NCI-H510A treated with DMSO at 0.1 percent for 48 hours (cell line): ENCODE measurements at regions not wholly inside any gene's neighbourhood (a gene's known extent, or its start where the extent isn't known, plus 50 kb on each side); places are given as distances from the start of the nearest gene placed in this dataset.

Experiments
- DNase-seq: peaks from one replicate; lab custom pipeline; 2025; lab: John Stamatoyannopoulos, UW

DNA sequence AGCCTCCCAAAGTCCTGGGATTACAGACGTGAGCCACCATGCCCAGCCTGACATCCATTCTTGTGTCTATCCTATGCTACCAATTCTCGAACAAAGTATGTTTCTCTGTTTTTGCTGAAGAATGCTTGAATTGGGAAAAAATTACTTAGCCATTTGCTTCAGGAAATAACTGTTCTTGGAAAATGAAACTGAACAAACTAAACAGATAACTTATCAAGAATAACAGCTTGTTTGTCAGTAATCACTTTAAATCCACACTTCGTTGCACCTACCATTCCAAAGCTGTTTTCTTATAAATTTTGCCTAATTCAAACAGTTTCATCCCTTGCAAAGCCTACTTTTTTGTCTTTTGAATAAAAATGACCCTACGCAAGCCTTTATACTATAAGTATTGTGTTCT lies 672.9 kb downstream of the SUCLG1 start:
- no peak for DNase-seq

DNA sequence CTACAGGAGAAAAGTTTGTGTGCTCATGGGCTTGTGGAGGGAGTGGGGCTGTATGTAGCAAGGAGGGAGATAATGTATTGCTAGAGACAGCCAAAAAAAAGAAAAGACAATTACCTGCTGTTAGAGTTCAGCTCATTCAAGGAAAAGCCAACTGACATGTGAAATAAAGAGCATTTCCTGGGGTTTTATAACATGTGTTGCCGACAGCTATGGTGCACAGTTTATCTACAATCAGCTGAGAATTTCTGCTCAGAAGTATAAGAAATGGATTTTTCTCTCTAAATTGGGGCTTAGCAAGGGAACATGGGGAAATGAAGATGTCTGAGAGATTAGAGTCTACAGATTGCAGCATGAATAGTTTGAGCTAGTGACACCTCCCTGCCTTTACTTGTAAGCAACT lies 674.1 kb downstream of the SUCLG1 start:
- no peak for DNase-seq

DNA sequence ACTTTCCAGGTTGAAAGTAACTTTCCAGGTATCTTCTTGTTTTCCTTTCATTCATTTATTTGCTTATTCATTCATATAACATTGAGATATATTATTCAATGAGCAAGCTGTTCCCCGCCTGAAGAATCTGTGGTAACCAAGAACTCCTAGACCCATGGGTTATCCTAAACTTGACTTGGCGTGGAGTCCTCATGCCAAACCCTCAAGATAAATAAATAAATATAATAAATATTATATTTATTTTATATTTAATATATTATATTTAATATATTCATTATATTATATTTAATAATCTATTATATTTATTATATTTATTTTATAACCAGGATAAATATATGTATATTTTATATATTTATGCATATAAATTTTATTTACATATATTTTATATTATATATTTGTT lies 674.8 kb downstream of the SUCLG1 start:
- DNase-seq: no peak

GRCh38 chr2:83782122-83782521 lies 677.0 kb downstream of the SUCLG1 start:
- no peak for DNase-seq

DNA sequence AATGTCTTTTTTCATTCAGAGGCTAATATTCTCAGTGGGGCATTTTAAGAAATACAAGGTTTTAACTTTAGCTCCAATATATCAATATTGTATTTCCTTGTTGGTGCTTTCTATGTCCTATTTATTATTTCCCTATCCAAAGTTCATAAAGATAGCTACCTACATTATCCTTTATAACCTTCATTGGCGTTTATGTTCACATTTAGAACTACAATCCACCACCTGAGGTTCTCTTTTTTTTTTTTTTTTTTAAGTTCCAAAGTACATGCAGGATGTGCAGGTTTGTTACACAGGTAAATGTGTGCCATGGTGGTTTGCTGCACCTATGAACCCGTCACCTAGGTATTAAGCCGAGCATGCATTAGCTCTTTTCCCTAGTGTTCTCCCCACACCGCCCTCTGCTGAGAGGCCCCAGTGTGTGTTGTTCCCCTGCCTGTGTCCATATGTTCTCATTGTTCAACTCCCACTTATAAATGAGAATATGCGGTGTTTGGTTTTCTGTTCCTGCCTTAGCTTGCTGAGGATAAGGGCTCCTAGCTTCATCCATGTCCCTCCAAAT lies 694.6 kb downstream of the SUCLG1 start:
- DNase-seq: no peak

DNA sequence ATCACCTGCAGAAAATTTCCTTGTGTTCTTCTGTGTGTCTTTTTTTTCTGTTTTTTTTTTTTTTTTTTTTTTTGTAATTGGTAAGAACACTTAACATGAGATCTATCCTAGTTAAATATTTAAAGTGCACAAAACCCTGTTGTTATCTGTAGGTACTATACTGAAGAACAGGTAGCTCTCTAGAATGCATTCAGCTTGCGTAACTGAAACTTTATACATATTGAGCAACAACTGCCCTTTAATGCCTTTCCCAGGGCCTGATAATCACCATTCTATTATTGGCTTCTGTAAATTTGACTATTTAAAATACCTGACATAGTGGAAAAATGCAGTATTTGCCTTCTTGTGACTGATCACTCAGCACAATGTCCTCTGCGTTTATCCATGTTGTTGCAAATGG lies 701.8 kb downstream of the SUCLG1 start:
- no peak for DNase-seq

DNA sequence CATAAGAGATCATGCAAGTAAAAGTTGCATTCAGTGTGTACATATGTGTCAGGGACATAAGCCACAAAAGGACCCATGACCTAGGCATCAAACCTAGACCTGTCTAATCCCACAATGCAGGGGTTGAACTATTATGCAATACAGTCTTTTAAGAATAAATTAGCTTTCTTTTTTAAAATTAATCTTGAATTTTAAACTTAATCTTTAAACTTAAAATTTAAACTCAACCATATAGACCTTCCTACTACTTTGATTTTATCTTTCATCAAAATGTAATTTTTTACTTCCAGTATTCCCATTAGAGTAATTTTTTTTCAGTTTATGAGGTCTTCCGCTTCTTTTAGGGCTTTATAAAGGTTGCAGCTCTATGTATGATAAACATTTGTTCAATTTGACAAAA lies 702.9 kb downstream of the SUCLG1 start:
- no peak for DNase-seq

DNA sequence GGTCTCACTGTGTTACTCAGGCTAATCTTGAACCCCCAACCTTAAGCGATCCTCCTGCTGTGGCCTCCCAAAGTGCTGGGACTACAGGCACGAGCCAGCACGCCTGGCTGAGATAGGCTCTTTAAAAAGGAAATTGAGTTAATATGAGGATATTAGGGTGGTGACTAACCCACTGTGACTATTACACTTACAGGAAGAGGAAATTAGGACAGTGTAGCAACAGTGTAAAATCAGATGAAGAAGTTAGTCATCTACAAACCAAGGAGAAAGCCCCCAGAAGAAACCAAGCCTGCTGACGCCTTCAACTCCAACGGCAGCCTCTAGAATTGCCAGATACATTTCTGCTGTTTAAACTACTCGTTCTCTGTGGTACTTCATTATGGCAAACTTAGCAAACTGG lies 711.9 kb downstream of the SUCLG1 start:
- DNase-seq: no peak

DNA sequence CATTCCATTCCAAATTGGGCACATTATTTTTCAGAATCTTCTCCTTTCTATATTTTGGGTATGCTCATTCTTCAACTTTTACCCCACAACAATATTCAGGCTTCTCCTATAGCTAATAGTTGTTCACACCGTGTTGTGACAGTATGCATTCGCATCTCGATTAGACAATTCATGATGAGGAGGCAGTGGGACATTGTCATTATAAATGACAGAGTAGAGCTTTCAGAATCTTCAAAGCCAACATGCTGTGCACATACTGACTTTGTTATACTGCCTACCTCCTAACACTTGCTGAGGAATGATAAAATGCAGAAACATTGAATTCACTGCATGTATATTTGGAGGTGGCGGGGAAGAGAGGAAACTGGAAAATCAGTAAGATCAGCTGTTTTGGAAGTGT lies 714.2 kb downstream of the SUCLG1 start:
- DNase-seq: no peak

- DNase-seq: no peak
These were observed 716.8 kb downstream of the SUCLG1 start for GRCh38 chr2:83742117-83742782.

DNA sequence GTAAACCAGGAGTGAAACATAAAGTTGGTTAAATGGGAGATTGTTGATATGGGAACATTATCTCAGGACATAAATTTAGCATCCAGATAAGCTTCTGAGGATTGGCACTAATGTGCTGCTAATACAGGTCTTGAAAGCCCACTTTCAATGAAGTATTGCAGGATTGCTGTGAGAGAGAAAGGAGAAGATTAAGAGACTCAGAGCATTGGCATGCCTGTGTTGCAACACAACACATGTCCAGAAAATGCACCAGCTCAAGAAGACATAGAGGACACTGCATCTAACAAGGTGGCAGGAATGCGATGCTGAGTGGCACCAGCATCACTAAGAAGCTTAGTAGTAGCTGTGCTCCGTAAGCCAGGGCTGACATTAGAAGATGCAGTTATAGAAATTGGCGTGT lies 728.9 kb downstream of the SUCLG1 start:
- no peak for DNase-seq

DNA sequence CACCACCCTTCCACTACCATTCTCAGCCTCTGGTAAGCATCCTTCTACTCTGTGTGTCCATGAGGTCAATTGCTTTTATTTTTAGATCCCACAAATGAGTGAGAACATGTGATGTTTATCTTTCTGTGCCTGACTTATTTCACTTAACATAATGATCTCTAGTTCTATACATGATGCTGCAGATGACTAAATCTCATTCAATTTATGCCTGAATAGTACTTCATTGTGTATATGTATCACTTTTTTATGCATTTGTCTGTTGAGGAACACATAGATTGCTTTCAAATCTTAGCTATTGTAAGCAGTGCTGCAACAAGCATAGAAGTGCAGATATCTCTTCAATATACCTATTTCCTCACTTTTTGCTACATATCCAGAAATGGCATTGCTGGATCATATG lies 733.3 kb downstream of the SUCLG1 start:
- no peak for DNase-seq

GRCh38 chr2:83705146-83705545 lies 753.9 kb downstream of the SUCLG1 start:
- no peak for DNase-seq

DNA sequence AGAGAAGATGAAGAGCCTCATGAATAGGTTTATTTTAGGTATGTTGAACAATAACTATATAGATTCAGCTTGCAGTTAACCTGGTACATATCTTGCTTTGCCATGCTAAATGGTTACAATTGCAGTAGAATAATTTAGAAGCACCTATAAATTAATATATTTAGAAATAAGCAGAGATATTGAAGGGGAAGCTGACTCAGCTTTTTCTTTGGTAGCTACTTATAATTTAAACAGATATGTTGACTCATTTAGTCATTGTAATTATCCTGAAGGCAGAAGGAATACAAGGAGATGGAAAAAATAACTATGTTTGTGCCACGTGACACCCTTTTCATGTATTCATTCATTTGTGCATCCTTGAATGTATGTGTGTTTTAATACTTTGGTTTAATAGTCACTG lies 755.5 kb downstream of the SUCLG1 start:
- no peak for DNase-seq

GRCh38 chr2:83696838-83697237 lies 762.2 kb downstream of the SUCLG1 start:
- no peak for DNase-seq

GRCh38 chr2:83695530-83695929 lies 763.5 kb downstream of the SUCLG1 start:
- no peak for DNase-seq

GRCh38 chr2:83695037-83695436 lies 764.0 kb downstream of the SUCLG1 start:
- no peak for DNase-seq

DNA sequence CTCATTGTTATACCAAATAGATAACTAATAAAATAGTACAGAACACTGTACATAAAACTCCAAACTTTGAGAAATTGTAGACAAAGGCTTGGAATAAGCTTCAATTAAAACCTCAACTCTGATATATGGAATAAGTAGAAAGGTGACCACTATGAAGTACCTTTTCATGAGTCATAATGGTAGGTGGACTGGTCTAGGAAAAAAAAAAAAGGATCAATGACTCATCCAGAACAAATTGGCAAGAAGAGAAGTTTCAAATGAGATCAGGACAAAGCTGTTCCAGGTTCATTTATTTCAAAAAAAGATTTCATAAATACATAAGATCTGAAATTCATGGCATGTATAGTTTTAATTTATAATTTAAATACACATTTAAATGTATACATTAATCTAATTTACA lies 769.7 kb downstream of the SUCLG1 start:
- DNase-seq: no peak

DNA sequence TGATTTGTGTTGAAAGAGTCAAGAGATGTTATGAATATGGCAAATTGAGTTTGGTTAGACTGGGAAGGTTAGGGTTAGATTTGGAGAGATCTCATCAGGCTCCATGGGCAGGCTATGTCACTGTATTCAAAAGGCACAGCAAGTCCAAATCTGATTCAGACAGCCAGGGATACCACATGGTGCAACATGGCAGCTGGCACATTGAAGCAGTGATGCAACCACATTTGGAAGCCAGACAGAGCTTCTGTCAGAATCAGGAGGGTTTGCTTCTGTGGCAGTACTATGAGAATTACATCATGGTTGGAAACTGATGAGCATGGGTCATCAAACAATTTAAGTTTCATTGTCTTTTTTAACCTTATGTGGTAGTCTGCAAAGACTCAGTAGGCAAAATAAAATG lies 772.2 kb downstream of the SUCLG1 start:
- DNase-seq: no peak

GRCh38 chr2:83674050-83674449 lies 785.0 kb downstream of the SUCLG1 start:
- no peak for DNase-seq

DNA sequence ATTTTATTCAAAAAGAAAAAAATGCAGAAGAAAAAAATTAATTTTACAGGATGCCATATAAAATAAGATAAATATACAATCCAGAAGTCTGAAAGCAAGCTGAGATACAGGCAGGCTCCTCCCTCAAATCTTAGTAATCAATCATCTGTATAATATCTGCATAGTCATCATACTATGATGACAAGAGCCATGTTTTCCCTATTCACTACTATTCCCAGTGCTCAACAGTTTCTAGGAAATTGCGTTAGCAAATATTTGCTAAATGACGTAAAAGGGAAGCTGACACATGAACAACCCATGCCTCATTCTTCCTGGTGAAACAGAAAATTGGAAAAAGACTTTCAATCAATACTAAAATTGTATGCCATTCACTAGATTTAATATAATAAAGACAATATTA lies 793.2 kb downstream of the SUCLG1 start:
- no peak for DNase-seq

DNA sequence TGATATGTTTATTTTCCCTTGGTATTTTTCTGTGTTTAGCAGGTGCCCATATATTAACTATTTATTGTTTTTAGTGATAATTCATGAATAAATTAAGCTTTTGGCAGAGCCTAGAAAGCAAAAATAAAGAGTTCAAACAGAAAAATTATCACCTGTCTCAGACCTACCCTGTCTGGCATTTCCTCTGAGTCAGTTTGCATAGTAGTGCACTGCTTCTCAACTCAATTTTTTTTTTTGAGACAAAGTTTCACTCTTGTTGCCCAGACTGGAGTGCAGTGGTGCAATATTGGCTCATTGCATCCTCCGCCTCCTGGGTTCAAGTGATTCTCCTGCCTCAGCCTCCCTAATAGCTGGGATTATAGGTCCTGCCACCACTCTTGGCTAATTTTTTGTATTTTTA lies 793.9 kb downstream of the SUCLG1 start:
- DNase-seq: no peak

DNA sequence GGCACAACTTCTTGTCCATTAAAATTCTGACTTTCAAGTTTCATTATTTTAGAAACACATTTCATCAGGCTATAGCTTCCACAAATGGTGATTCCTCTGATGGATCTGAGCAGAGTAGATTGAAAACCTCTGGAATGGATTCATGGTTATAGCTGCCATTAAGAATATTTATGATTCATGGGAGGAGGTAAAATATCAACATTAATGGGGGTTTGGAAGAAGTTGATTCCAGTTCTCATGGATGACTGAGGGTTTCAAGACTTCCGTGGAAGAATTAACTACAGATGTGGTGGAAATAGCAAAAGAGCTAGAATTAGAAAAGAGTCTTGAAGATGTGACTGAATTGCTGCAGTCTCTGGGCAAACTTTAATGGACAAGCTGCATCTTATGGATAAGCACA lies 797.4 kb downstream of the SUCLG1 start:
- no peak for DNase-seq

- DNase-seq: no peak
These were observed 804.9 kb downstream of the SUCLG1 start for GRCh38 chr2:83654091-83654611.
